HUES48 (cell line): ENCODE measurements at regions not wholly inside any gene's neighbourhood (a gene's known extent, or its start where the extent isn't known, plus 50 kb on each side); places are given as distances from the start of the nearest gene placed in this dataset.

ENCODE experiments used
- H3K27ac ChIP-seq: one replicate; pipeline ENCODE4 v1.7.0; 2013; ENCODE audit warnings: low read depth, low read length, inconsistent platforms
- H3K27me3 ChIP-seq: 2 replicates; pipeline ENCODE4 v1.6.1; 2013; ENCODE audit warnings: mild to moderate bottlenecking, low read length; ENCODE audit not compliant: control insufficient read depth, insufficient read depth
- H3K36me3 ChIP-seq: 2 replicates; pipeline ENCODE4 v1.6.1; 2013; ENCODE audit warnings: low read length; ENCODE audit not compliant: control insufficient read depth, insufficient read depth
- H3K4me1 ChIP-seq: 2 replicates; pipeline ENCODE4 v1.6.1; 2013; ENCODE audit warnings: mild to moderate bottlenecking, low read length; ENCODE audit not compliant: control insufficient read depth, insufficient read depth
- H3K4me3 ChIP-seq: 2 replicates; pipeline ENCODE4 v1.5.1; 2013; ENCODE audit warnings: mild to moderate bottlenecking, low read depth, low read length
- H3K9ac ChIP-seq: 2 replicates; pipeline ENCODE4 v1.6.1; 2013; ENCODE audit warnings: mild to moderate bottlenecking, low read depth, low read length, moderate library complexity
- H3K9me3 ChIP-seq: 2 replicates; pipeline ENCODE4 v1.6.1; 2013; ENCODE audit warnings: low read length; ENCODE audit not compliant: control insufficient read depth, insufficient read depth

GRCh38 chr7:37504801-37505200 is 56.1 kb upstream of the ELMO1 start:
- H3K9ac ChIP-seq = no peak overlapping the region
- H3K27me3 ChIP-seq = no peaks in the 10 kb centered on the region
- H3K36me3 ChIP-seq = no peaks in the 10 kb centered on the region
- no peak overlapping the region for H3K27ac ChIP-seq
- H3K4me1 ChIP-seq = no peaks in the 10 kb centered on the region
- no peak overlapping the region for H3K4me3 ChIP-seq
- H3K9me3 ChIP-seq = no peaks in the 10 kb centered on the region

- Histone ChIP-seq H3K9me3 (no peaks in the 10 kb centered on the region), H3K9ac (no peak overlapping the region), H3K4me3 (no peak overlapping the region), H3K36me3 (no peaks in the 10 kb centered on the region), H3K27ac (no peak overlapping the region), H3K4me1 (no peaks in the 10 kb centered on the region), H3K27me3 (no peaks in the 10 kb centered on the region)
Measured at GRCh38 chr7:37505750-37506353, 57.2 kb upstream of the ELMO1 start.

- H3K9me3 ChIP-seq = no peaks in the 10 kb centered on the region
- H3K4me1 ChIP-seq = no peaks in the 10 kb centered on the region
- H3K9ac ChIP-seq = no peak overlapping the region
- H3K27ac ChIP-seq = no peak overlapping the region
- no peaks in the 10 kb centered on the region for H3K36me3 ChIP-seq
- no peaks in the 10 kb centered on the region for H3K27me3 ChIP-seq
- no peak overlapping the region for H3K4me3 ChIP-seq
Measured at GRCh38 chr7:37508118-37508517, 59.5 kb upstream of the ELMO1 start.

- no peaks in the 10 kb centered on the region for H3K4me1 ChIP-seq
Measured at GRCh38 chr7:37510043-37510634, 61.5 kb upstream of the ELMO1 start.

GRCh38 chr7:37511915-37512314 is 63.3 kb upstream of the ELMO1 start:
- Histone ChIP-seq H3K36me3 (no peaks in the 10 kb centered on the region), H3K4me3 (no peak overlapping the region), H3K4me1 (no peaks in the 10 kb centered on the region), H3K9me3 (no peaks in the 10 kb centered on the region), H3K27me3 (no peaks in the 10 kb centered on the region), H3K27ac (no peak overlapping the region), H3K9ac (no peak overlapping the region)

More at GRCh38 chr7:37510043-37510634, 61.5 kb upstream of the ELMO1 start:
- Histone ChIP-seq H3K9ac (no peak overlapping the region), H3K9me3 (no peaks in the 10 kb centered on the region), H3K36me3 (no peaks in the 10 kb centered on the region), H3K27me3 (no peaks in the 10 kb centered on the region), H3K27ac (no peak overlapping the region), H3K4me3 (no peak overlapping the region)

- no peak overlapping the region for H3K27ac ChIP-seq
- no peak overlapping the region for H3K9ac ChIP-seq
- H3K9me3 ChIP-seq = no peaks in the 10 kb centered on the region
- H3K4me1 ChIP-seq = no peaks in the 10 kb centered on the region
- H3K4me3 ChIP-seq = no peak overlapping the region
- no peaks in the 10 kb centered on the region for H3K36me3 ChIP-seq
- H3K27me3 ChIP-seq = no peaks in the 10 kb centered on the region
Measured at GRCh38 chr7:37514497-37514896, 65.8 kb upstream of the ELMO1 start.

- Histone ChIP-seq H3K36me3 (no peaks in the 10 kb centered on the region), H3K9ac (no peak overlapping the region), H3K27ac (no peak overlapping the region), H3K27me3 (no peaks in the 10 kb centered on the region), H3K4me3 (no peak overlapping the region), H3K9me3 (no peaks in the 10 kb centered on the region), H3K4me1 (no peaks in the 10 kb centered on the region)
Measured at GRCh38 chr7:37516664-37517063, 68.0 kb upstream of the ELMO1 start.

- no peaks in the 10 kb centered on the region for H3K36me3 ChIP-seq
Measured at GRCh38 chr7:37518266-37518665, 69.6 kb upstream of the ELMO1 start.

GRCh38 chr7:37524056-37524455 is 75.4 kb upstream of the ELMO1 start:
- Histone ChIP-seq H3K9ac (no peak overlapping the region), H3K4me1 (no peaks in the 10 kb centered on the region), H3K4me3 (no peak overlapping the region), H3K9me3 (no peaks in the 10 kb centered on the region), H3K27me3 (no peaks in the 10 kb centered on the region), H3K27ac (no peak overlapping the region), H3K36me3 (no peaks in the 10 kb centered on the region)

More at GRCh38 chr7:37518266-37518665, 69.6 kb upstream of the ELMO1 start:
- Histone ChIP-seq H3K9ac (no peak overlapping the region), H3K4me3 (no peak overlapping the region), H3K27me3 (no peaks in the 10 kb centered on the region), H3K27ac (no peak overlapping the region), H3K9me3 (no peaks in the 10 kb centered on the region), H3K4me1 (no peaks in the 10 kb centered on the region)

- Histone ChIP-seq H3K27me3 (no peaks in the 10 kb centered on the region), H3K36me3 (no peaks in the 10 kb centered on the region), H3K9ac (no peak overlapping the region), H3K9me3 (no peaks in the 10 kb centered on the region), H3K27ac (no peak overlapping the region), H3K4me3 (no peak overlapping the region), H3K4me1 (no peaks in the 10 kb centered on the region)
Measured at GRCh38 chr7:37524797-37525196, 76.1 kb upstream of the ELMO1 start.

- Histone ChIP-seq H3K4me3 (no peak overlapping the region), H3K9ac (no peak overlapping the region), H3K27me3 (no peaks in the 10 kb centered on the region), H3K27ac (no peak overlapping the region), H3K36me3 (no peaks in the 10 kb centered on the region), H3K4me1 (0 out of 2 replicates have a peak, but pooled peaks cover 4% of the 10 kb centered on the region), H3K9me3 (no peaks in the 10 kb centered on the region)
Measured at GRCh38 chr7:37526623-37527022, 78.0 kb upstream of the ELMO1 start.
